Mesenchymal stem cell (in vitro differentiated cells and primary cell): ENCODE measurements at regions not wholly inside any gene's neighbourhood (a gene's known extent, or its start where the extent isn't known, plus 50 kb on each side); places are given as distances from the start of the nearest gene placed in this dataset.

Source experiments
- DNase-seq: peaks from one replicate; pipeline ENCODE4 v3.0.0-alpha.2; 2013
- H2AFZ ChIP-seq: one replicate; pipeline ENCODE4 v1.6.1; 2013; ENCODE audit warnings: low read depth, mild to moderate bottlenecking, control low read depth, inconsistent platforms, low read length, moderate library complexity
- H2AK5ac ChIP-seq: 2 replicates; pipeline ENCODE4 v1.6.1; 2013; ENCODE audit warnings: low read length, moderate library complexity, mild to moderate bottlenecking, inconsistent platforms; ENCODE audit not compliant: severe bottlenecking
- H2BK120ac ChIP-seq: one replicate; pipeline ENCODE4 v1.6.1; 2013; ENCODE audit warnings: low read depth, mild to moderate bottlenecking, inconsistent platforms, low read length, moderate library complexity
- H2BK12ac ChIP-seq, 2 experiments: one replicate each; pipeline ENCODE4 v1.6.1; 2013; ENCODE audit warnings: inconsistent platforms in 2 of 2, low read length in 2 of 2, mild to moderate bottlenecking in 2 of 2, moderate library complexity in 2 of 2, control low read depth in 1 of 2
- H2BK15ac ChIP-seq: one replicate; pipeline ENCODE4 v1.6.1; 2013; ENCODE audit warnings: mild to moderate bottlenecking, low read depth, inconsistent platforms; ENCODE audit not compliant: poor library complexity, severe bottlenecking
- H2BK5ac ChIP-seq: 2 replicates; pipeline ENCODE4 v1.6.1; 2013; ENCODE audit warnings: low read depth, mild to moderate bottlenecking, low read length, control low read depth, inconsistent platforms; ENCODE audit not compliant: poor library complexity, severe bottlenecking
- H3K14ac ChIP-seq, 2 experiments: one replicate each; pipeline ENCODE4 v1.6.1; 2013; ENCODE audit warnings: inconsistent platforms in 2 of 2, low read length in 2 of 2, control low read depth in 1 of 2, mild to moderate bottlenecking in 1 of 2, moderate library complexity in 1 of 2
- H3K18ac ChIP-seq, 2 experiments: one replicate each; pipeline ENCODE4 v1.6.1; 2013; ENCODE audit warnings: inconsistent platforms in 2 of 2, low read length in 2 of 2, control low read depth in 1 of 2, low read depth in 1 of 2, mild to moderate bottlenecking in 1 of 2
- H3K23ac ChIP-seq, 2 experiments: one replicate each; pipeline ENCODE4 v1.6.1; 2013; ENCODE audit warnings: inconsistent platforms in 2 of 2, low read length in 2 of 2, mild to moderate bottlenecking in 2 of 2, moderate library complexity in 2 of 2, control low read depth in 1 of 2
- H3K27ac ChIP-seq: 2 replicates; pipeline ENCODE4 v1.5.1; 2013; ENCODE audit warnings: mild to moderate bottlenecking, moderate library complexity, low read length, control low read depth, inconsistent platforms; ENCODE audit not compliant: poor library complexity, severe bottlenecking
- H3K27me3 ChIP-seq, 2 experiments: 2 replicates each; pipeline versions ENCODE4 v1.6.1 to v1.7.0; 2013; ENCODE audit warnings: low read length in 2 of 2, mild to moderate bottlenecking in 2 of 2, moderate library complexity in 2 of 2, control low read depth in 1 of 2, inconsistent platforms in 1 of 2; ENCODE audit not compliant: control insufficient read depth in 1 of 2, insufficient read depth in 1 of 2
- H3K36me3 ChIP-seq, 2 experiments: 2 replicates each; pipeline versions ENCODE4 v1.6.1 to v1.7.0; 2013; ENCODE audit warnings: low read length in 2 of 2, control low read depth in 1 of 2, inconsistent platforms in 1 of 2, low read depth in 1 of 2, mild to moderate bottlenecking in 1 of 2; ENCODE audit not compliant: insufficient read depth in 2 of 2, control insufficient read depth in 1 of 2
- H3K4ac ChIP-seq, 2 experiments: one replicate each; pipeline ENCODE4 v1.6.1; 2013; ENCODE audit warnings: inconsistent platforms in 2 of 2, low read length in 2 of 2, mild to moderate bottlenecking in 2 of 2, moderate library complexity in 2 of 2, control low read depth in 1 of 2, low read depth in 1 of 2
- H3K4me1 ChIP-seq: 2 replicates; pipeline ENCODE4 v1.6.1; 2013; ENCODE audit warnings: low read depth, low read length, control low read depth; ENCODE audit not compliant: control insufficient read depth, insufficient read depth
- H3K4me2 ChIP-seq: 2 replicates; pipeline ENCODE4 v1.6.1; 2013; ENCODE audit warnings: low read length, mild to moderate bottlenecking, inconsistent platforms; ENCODE audit not compliant: poor library complexity, severe bottlenecking
- H3K4me3 ChIP-seq, 2 experiments: 2 replicates each; pipeline versions ENCODE4 v1.5.1 to v1.7.0; 2013; ENCODE audit warnings: low read length in 2 of 2, mild to moderate bottlenecking in 2 of 2, control low read depth in 1 of 2, low read depth in 1 of 2; ENCODE audit not compliant: insufficient read depth in 1 of 2
- H3K79me1 ChIP-seq: replicated peaks from 2 replicates; pipeline ENCODE4 v1.6.1; 2013; ENCODE audit warnings: mild to moderate bottlenecking, control low read depth, low read length, inconsistent platforms; ENCODE audit not compliant: poor library complexity, severe bottlenecking
- H3K9ac ChIP-seq: 2 replicates; pipeline ENCODE4 v1.7.0; 2013; ENCODE audit warnings: mild to moderate bottlenecking, low read length, moderate library complexity
- H3K9me3 ChIP-seq: 2 replicates; pipeline ENCODE4 v1.7.0; 2013; ENCODE audit warnings: mild to moderate bottlenecking, low read length; ENCODE audit not compliant: control insufficient read depth
- H4K8ac ChIP-seq: one replicate; pipeline ENCODE4 v1.6.1; 2013; ENCODE audit warnings: inconsistent platforms, mild to moderate bottlenecking, low read length, moderate library complexity
- H4K91ac ChIP-seq: one replicate; pipeline ENCODE4 v1.6.1; 2013; ENCODE audit warnings: mild to moderate bottlenecking, low read length, inconsistent platforms
- WGBS: methylation state at CpG from one replicate; pipeline ENCODE4 v1.1.7; 2013; ENCODE audit warnings: mixed read lengths; 5-methylcytosine and 5-hydroxymethylcytosine counted together

- Histone ChIP-seq H3K4ac (no peak overlapping the region), H3K27ac (no peak overlapping the region), H2BK12ac (no peak overlapping the region), H2AFZ (no peak overlapping the region), H3K23ac (no peak overlapping the region), H3K79me1 (no peaks in the 10 kb centered on the region), H3K4me3 (no peak overlapping the region), H3K4me1 (no peaks in the 10 kb centered on the region), H2BK15ac (no peak overlapping the region), H2BK5ac (no peak overlapping the region), H3K9me3 (no peaks in the 10 kb centered on the region), H3K18ac (no peak overlapping the region), H2AK5ac (no peak overlapping the region), H3K14ac (no peak overlapping the region), H4K8ac (no peak overlapping the region), H3K4me2 (no peak overlapping the region), H4K91ac (no peak overlapping the region), H2BK120ac (no peak overlapping the region), H3K36me3 (no peaks in the 10 kb centered on the region), H3K9ac (no peak overlapping the region), H3K27me3 (no peaks in the 10 kb centered on the region)
- DNase-seq, result no peak
- 89% methylated on average over 6 of the region's 6 CpGs for WGBS
These were observed 153.3 kb upstream of the VRK2 start for GRCh38 chr2:57893347-57893746.

- Histone ChIP-seq H3K27ac (no peak overlapping the region), H3K79me1 (no peaks in the 10 kb centered on the region), H4K91ac (no peak overlapping the region), H3K4me1 (no peaks in the 10 kb centered on the region), H2BK12ac (no peak overlapping the region), H3K27me3 (no peaks in the 10 kb centered on the region), H2BK5ac (no peak overlapping the region), H3K36me3 (no peaks in the 10 kb centered on the region), H3K9me3 (no peaks in the 10 kb centered on the region), H3K18ac (no peak overlapping the region), H3K14ac (no peak overlapping the region), H3K9ac (no peak overlapping the region), H3K4me3 (no peak overlapping the region), H3K4me2 (no peak overlapping the region), H2BK15ac (no peak overlapping the region), H3K23ac (no peak overlapping the region), H2AK5ac (no peak overlapping the region), H3K4ac (no peak overlapping the region), H2BK120ac (no peak overlapping the region), H2AFZ (no peak overlapping the region), H4K8ac (no peak overlapping the region)
- no peak for DNase-seq
- no CpG with 5 or more reads among the region's 1 CpG for WGBS
These were observed 152.8 kb upstream of the VRK2 start for GRCh38 chr2:57893786-57894185.

GRCh38 chr2:57894381-57894780 lies 152.2 kb upstream of the VRK2 start:
- WGBS, result 100% methylated on average over 1 of the region's 2 CpGs
- no peaks in the 10 kb centered on the region for H3K9me3 ChIP-seq

GRCh38 chr2:57897920-57898319 lies 148.7 kb upstream of the VRK2 start:
- no peak overlapping the region for H3K4me3 ChIP-seq
- no peak overlapping the region for H3K23ac ChIP-seq
- H2BK12ac ChIP-seq, result no peak overlapping the region
- no peak overlapping the region for H4K8ac ChIP-seq
- H2BK120ac ChIP-seq, result no peak overlapping the region
- no peak overlapping the region for H3K4ac ChIP-seq
- no peak overlapping the region for H3K14ac ChIP-seq
- WGBS, result no CpG with 5 or more reads among the region's 1 CpG
- H2BK15ac ChIP-seq, result no peak overlapping the region
- H3K27me3 ChIP-seq, result no peaks in the 10 kb centered on the region
- no peaks in the 10 kb centered on the region for H3K79me1 ChIP-seq
- H2AFZ ChIP-seq, result no peak overlapping the region
- no peak overlapping the region for H4K91ac ChIP-seq
- H3K27ac ChIP-seq, result no peak overlapping the region
- no peaks in the 10 kb centered on the region for H3K4me1 ChIP-seq
- no peak overlapping the region for H2AK5ac ChIP-seq
- H3K4me2 ChIP-seq, result no peak overlapping the region
- DNase-seq, result no peak
- H3K9ac ChIP-seq, result no peak overlapping the region
- H2BK5ac ChIP-seq, result no peak overlapping the region
- H3K9me3 ChIP-seq, result no peaks in the 10 kb centered on the region
- no peak overlapping the region for H3K18ac ChIP-seq
- no peaks in the 10 kb centered on the region for H3K36me3 ChIP-seq

More at GRCh38 chr2:57894381-57894780, 152.2 kb upstream of the VRK2 start:
- Histone ChIP-seq H2BK12ac (no peak overlapping the region), H3K14ac (no peak overlapping the region), H3K79me1 (no peaks in the 10 kb centered on the region), H3K4ac (no peak overlapping the region), H2AK5ac (no peak overlapping the region), H3K36me3 (no peaks in the 10 kb centered on the region), H2BK5ac (no peak overlapping the region), H2BK15ac (no peak overlapping the region), H3K27me3 (no peaks in the 10 kb centered on the region), H3K4me1 (no peaks in the 10 kb centered on the region), H4K91ac (no peak overlapping the region), H3K27ac (no peak overlapping the region), H3K9ac (no peak overlapping the region), H4K8ac (no peak overlapping the region), H3K23ac (no peak overlapping the region), H2BK120ac (no peak overlapping the region), H3K4me2 (no peak overlapping the region), H3K4me3 (no peak overlapping the region), H2AFZ (no peak overlapping the region), H3K18ac (no peak overlapping the region)
- no peak for DNase-seq
